NT2/D1 (cell line): ENCODE measurements at regions not wholly inside any gene's neighbourhood (a gene's known extent, or its start where the extent isn't known, plus 50 kb on each side); places are given as distances from the start of the nearest gene placed in this dataset.

Experiments used
- SUZ12 ChIP-seq: IDR thresholded peaks from 2 replicates; pipeline ENCODE4 v1.6.1; 2011; ENCODE audit not compliant: insufficient read length, insufficient read depth; ENCODE audit errors: extremely low read depth
- YY1 ChIP-seq: IDR thresholded peaks from 2 replicates; pipeline ENCODE4 v1.6.1; 2011; ENCODE audit not compliant: insufficient read length, insufficient read depth
- ZNF274 ChIP-seq: IDR thresholded peaks from 2 replicates; pipeline ENCODE4 v1.6.1; 2011; ENCODE audit warnings: mild to moderate bottlenecking, low read depth, low read length

- TF ChIP-seq SUZ12 (no peak), YY1 (no peak), ZNF274 (no peak)
Measured at GRCh38 chr6:167470101-167470835, 145.4 kb downstream of the TTLL2 start.
